ENCODE measurements at regions not wholly inside any gene's neighbourhood (a gene's known extent, or its start where the extent isn't known, plus 50 kb on each side); places are given as distances from the start of the nearest gene placed in this dataset.

- TF ChIP-seq POLR2AphosphoS5 (IDR thresholded peaks at IDR 0.05) (no peak), CTCF (IDR thresholded peaks at IDR 0.05) (no peak)
Measured at GRCh38 chr7:67723591-67723990, 727.0 kb downstream of the TYW1 start.
